ENCODE measurements at regions not wholly inside any gene's neighbourhood (a gene's known extent, or its start where the extent isn't known, plus 50 kb on each side); places are given as distances from the start of the nearest gene placed in this dataset.

GRCh38 chr17:18563381-18564098, 80.7 kb downstream of the TBC1D28 start:
- TF ChIP-seq, protein P1, sequence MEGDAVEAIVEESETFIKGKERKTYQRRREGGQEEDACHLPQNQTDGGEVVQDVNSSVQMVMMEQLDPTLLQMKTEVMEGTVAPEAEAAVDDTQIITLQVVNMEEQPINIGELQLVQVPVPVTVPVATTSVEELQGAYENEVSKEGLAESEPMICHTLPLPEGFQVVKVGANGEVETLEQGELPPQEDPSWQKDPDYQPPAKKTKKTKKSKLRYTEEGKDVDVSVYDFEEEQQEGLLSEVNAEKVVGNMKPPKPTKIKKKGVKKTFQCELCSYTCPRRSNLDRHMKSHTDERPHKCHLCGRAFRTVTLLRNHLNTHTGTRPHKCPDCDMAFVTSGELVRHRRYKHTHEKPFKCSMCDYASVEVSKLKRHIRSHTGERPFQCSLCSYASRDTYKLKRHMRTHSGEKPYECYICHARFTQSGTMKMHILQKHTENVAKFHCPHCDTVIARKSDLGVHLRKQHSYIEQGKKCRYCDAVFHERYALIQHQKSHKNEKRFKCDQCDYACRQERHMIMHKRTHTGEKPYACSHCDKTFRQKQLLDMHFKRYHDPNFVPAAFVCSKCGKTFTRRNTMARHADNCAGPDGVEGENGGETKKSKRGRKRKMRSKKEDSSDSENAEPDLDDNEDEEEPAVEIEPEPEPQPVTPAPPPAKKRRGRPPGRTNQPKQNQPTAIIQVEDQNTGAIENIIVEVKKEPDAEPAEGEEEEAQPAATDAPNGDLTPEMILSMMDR (IDR thresholded peaks at IDR 0.05): peak; percentile 21; the same call in 1 of the 2 replicates

- TF ChIP-seq, protein P1 (IDR thresholded peaks at IDR 0.05): peak; percentile 56
Measured at GRCh38 chr17:18564099-18564448, 80.1 kb downstream of the TBC1D28 start.
